ENCODE measurements at regions not wholly inside any gene's neighbourhood (a gene's known extent, or its start where the extent isn't known, plus 50 kb on each side); places are given as distances from the start of the nearest gene placed in this dataset.

DNA sequence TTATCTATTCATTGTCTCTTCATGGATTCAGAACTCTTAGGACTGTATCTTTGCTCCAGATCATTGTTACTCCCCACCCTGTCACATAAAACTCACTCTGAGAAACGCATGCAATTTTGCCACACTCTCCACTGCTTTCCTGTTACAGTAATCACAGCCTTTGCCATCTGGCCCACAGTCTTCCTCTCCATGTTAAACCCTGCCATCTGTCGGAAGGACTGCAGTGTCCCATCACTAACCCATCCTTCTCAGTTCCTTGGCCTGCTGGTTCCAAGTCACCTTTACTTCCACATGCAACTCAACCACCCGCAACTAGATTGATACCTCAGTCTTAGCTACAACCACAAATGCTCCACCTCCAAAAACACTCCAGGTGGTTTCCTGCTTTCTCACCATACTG is 308.7 kb upstream of the FAM241A start:
- no peak for DNase-seq

DNA sequence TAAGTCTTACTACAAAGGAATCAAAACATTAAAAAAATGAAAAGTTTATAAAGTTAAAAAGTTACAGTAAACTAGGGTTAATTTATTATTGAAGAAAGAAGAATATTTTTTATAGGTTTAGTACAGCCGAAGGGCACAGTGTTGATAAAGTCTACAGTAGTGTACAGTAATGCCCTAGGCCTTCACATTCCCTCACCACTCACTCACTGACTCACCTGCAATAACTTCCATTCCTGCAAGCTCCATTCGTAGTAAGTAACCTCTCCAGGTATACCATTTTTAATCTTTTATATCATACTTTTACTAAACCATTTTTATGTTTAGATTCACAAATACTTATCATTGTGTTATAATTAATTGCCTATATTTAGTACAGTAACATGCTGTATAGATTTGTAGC is 307.5 kb upstream of the FAM241A start:
- no peak for DNase-seq

GRCh38 chr4:111838406-111838930 is 306.8 kb upstream of the FAM241A start:
- no peak for DNase-seq

- no peak for DNase-seq
These were observed 306.1 kb upstream of the FAM241A start for GRCh38 chr4:111839141-111839540.

GRCh38 chr4:111842336-111842735 is 302.9 kb upstream of the FAM241A start:
- no peak for DNase-seq

DNA sequence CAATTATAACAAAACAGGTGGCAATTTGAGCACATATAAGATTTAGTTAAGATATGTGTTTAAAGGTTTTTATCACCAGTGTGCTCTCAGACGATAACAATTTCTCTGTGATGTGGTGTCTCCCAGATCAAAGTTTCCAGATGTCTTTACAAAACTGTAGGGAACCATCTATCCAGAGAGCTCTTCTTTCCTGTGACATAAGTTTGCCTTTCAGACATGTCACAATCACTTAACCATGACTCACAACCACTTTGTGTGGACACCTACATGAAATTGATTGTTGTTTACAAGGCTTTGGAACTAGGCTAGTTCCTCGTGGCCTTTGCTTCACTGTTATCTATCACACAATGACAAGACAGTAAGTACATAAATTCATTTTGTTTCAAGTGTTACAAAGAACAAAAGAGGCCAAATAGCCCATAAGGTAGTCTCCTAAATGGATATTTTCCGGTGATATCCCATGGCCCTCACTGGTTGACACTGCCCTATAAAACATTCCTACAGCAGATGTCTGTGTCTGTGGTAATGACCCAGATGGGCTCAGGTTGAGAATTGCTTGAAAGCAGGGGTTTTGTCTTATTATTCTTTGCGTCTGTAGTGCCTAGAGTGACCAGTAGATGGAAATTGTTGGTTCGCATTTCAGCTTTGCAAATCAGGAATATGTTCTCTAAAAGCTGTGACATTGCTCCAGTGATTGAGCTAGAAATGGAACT is 297.8 kb upstream of the FAM241A start:
- DNase-seq = no peak

GRCh38 chr4:111849746-111850284 is 295.4 kb upstream of the FAM241A start:
- DNase-seq = no peak

DNA sequence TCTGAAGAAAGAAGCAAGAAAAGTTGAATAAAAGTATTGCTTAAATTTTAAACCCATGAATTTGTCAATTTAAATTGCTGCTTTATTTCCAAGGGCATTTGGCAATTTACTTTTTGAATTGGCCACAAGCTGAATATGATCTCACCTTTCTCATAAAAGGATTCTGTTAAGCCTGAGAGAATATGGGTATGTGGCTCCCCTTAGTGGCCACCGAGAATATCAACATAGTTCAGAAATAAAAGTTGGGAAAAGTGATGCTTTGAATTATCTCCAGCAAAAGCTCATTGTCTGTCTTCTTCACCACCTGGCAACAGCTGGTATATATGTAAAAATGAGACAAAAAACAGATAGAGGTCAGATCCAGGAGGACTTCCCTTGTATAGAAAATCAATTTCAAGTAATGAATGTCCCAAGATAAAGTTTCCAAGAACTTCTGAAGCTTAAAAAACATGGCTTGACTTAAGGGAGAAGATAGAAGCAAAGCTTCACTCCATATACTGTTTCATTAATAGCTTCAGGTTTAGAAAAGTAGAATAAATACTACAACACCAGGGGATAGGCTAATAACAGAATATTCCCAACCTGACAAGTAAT is 290.7 kb upstream of the FAM241A start:
- no peak for DNase-seq

DNA sequence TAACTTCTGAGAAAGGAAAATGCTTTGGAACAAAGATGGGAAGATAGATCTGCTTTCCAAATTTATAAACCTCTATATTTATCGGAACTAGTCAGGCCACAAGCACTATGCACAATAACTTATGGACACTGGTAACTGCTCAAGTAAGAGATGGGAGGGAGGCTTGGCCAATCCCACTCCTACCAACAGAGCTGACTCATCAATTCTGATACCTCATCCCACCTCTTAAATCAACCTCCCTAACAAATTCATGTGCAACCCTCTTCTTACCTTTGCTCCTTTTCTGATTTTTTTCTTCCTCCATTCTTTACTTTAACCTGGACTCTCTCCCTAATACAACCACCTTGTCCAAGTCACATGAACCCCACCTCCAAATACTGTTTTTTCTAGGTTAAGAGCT is 289.9 kb upstream of the FAM241A start:
- no peak for DNase-seq

DNA sequence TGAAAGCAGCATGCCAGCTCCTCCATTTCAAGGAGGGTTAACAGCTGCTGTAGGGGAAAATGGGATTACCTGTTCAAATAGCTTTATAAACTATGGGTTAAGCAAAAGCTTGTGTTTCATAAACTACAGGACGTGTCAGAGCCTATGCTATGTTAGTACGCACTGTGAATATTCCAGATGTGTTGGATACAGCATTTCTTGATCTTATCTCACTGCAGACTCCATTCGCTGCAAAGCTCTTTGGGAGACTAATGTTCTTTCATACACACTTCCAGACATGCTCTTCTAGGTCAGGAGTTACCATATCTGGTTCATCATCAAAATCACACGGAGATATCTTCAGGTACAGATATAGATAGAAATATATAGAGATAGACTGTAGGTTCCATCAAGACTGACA is 281.2 kb upstream of the FAM241A start:
- DNase-seq = no peak

DNA sequence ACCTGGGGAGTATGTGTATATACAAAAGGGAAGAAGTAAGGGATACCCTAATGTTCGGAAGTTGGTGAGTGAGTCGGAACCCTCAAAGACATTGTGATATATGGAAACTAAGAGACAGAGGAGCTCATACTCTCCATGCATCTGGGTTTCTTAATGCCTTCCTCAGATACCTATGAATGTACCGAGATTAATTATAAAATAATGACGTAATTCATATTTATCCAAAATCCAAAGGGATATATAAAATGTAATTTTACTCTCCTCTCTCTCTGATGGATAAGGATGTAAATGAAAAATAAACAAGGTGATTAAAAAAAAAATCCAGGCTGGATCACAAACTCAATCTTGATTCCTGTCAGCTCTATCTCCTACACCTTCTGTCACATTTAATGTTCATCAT is 275.9 kb upstream of the FAM241A start:
- no peak for DNase-seq

DNA sequence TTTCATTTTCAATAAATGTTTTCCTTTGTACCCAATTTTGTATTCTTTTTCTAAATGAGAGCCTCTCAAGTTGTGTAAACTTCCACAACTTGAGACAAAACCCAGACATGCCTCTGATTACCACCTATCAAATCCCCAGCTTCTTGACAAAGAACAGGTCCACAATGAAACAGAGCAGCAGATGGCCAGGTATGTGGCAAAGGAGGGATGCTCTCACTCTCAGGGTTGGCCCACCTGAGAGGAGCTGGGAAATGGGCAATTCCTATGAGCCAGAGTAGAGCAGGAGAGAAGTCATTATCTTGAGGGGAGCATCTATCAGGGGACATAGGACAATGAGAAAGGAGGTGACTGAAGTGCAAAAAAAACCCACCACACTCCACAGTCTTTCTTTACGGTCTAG is 273.5 kb upstream of the FAM241A start:
- no peak for DNase-seq

DNA sequence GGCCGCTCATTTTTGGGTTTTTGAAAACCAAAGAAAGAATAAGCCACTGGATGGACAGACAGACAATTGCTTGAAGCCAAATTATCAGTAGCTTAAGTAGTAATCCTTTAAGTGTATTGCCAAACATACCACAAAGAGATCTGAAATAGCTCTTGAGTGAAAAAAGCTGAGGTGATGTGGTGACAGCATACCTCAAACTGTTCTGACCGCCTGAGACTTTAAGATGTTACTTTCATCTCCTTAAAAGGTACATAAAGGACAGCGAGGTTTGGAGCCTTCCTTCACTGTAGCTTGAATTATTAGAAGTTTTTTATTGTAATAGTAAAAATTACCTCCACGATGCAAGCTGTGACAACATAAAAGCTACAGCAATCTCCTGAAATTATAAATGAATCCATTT is 271.5 kb upstream of the FAM241A start:
- DNase-seq = no peak

DNA sequence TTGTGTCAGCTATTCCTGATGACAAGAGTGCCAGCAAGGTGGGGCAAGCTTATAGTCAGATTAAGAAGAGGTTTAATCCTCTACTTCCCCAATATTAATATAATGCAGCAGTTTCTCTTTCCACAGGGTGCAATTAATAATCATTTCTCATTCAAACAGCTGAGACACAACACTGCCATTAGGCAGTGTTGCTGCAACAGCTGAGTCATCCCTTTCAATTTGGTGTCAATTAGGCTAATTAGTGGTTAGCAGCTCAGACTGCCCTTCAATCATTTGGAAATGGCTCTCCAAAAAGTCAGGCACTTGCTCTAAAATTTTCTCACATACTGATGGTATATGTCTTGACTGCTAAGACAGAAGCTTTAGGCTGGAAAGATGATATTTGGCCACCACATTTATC is 265.7 kb upstream of the FAM241A start:
- no peak for DNase-seq

DNA sequence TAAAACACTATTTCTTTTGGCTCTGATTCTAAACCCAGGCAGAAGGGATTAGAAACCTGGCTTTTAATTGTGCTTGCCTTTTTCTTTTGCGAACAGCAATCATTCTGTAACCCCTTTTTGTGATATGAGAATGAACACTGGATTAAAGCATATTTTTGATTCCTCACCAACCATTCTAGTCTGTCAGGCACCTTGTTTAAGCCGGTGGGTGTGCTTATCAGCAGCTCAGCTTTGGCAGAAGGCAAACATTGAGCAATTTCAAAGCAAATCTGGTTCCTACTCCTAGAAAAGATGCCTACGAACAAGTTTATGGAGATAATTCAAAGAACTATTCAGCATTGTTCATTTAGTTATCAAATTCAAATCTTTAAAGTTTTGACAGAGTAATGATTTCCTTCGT is 265.1 kb upstream of the FAM241A start:
- no peak for DNase-seq

- DNase-seq = no peak
These were observed 261.7 kb upstream of the FAM241A start for GRCh38 chr4:111883557-111883999.

GRCh38 chr4:111890412-111890811 is 254.8 kb upstream of the FAM241A start:
- DNase-seq = no peak

DNA sequence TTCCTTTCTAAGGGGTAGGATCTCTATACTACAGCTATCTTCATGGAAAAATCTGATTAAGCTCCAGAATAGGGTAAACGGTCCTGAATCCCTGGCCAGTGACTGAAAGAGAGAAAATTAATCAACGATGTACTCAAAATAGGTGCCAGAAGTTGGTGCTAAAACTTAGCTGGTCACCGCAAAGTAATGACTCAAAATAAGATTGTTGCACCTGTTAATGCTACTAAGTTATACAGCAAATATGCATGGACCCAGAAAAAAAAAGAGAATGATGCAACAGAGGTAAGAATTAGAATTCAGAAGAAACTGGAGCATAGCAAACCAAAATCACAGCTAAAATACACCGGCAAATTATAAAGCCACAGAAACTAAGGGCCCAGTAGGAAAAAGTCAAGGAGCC is 239.7 kb upstream of the FAM241A start:
- DNase-seq = no peak

- DNase-seq = no peak
These were observed 225.6 kb upstream of the FAM241A start for GRCh38 chr4:111919639-111920038.

DNA sequence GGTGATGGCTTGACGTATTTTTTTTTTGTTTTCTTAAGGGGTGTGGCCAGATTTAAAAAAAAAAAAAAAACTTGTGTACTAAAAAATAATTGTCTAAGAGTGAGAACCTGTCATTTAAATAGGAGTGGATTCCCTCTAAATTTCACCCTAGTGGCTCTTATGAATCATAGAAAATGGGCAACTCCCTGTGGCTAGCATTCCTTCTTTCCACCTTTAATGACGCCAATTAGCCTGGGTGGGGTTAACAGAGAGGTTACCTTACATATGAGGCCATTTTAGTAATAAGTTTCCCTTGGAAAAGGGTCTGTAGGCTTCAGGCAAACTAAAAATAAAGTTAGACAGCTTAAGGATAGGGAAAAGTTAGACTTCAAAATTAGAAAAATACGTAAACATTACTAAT is 223.5 kb upstream of the FAM241A start:
- no peak for DNase-seq

GRCh38 chr4:111923786-111924185 is 221.5 kb upstream of the FAM241A start:
- no peak for DNase-seq

- DNase-seq = no peak
These were observed 220.6 kb upstream of the FAM241A start for GRCh38 chr4:111924696-111925095.

GRCh38 chr4:111930659-111931058 is 214.6 kb upstream of the FAM241A start:
- no peak for DNase-seq

- no peak for DNase-seq
These were observed 211.6 kb upstream of the FAM241A start for GRCh38 chr4:111933703-111934102.

DNA sequence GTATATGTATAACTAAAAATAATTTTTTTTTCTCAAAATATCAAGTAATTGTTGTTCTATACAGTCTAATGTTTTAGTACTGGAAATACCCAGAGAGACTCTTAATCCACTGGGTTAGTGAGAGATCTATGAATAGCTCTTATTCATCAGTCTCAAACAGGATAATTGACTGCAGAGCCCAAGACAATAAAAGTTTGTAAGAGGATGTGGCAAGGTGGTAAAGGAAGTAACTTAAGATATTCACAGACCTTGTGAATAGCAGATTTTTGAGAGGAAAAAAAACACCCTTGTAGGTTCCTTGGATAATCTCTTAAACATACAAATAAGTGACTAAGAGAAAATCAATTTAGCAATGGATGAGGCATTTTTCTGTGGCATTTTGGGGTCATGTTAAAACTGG is 210.9 kb upstream of the FAM241A start:
- DNase-seq = no peak
